Nephron (organoid): ENCODE measurements at regions not wholly inside any gene's neighbourhood (a gene's known extent, or its start where the extent isn't known, plus 50 kb on each side); places are given as distances from the start of the nearest gene placed in this dataset.

Source experiments
- H3K27ac Mint-ChIP-seq, 3 experiments: 2 replicates each; pipeline ENCODE4 v1.8.0; 2020; ENCODE audit warnings: mixed read lengths in 3 of 3, mild to moderate bottlenecking in 2 of 3, moderate library complexity in 1 of 3
- H3K27me3 Mint-ChIP-seq: 2 replicates; pipeline ENCODE4 v1.8.0; 2021; ENCODE audit warnings: low read depth, mild to moderate bottlenecking, moderate library complexity, mixed read lengths
- H3K36me3 Mint-ChIP-seq: 2 replicates; pipeline ENCODE4 v1.8.0; 2020; ENCODE audit warnings: low read depth, mixed read lengths
- H3K4me1 Mint-ChIP-seq: 2 replicates; pipeline ENCODE4 v1.8.0; 2020; ENCODE audit warnings: mixed read lengths
- H3K4me3 Mint-ChIP-seq, 3 experiments: 2 replicates each; pipeline ENCODE4 v1.8.0; 2020; ENCODE audit warnings: mild to moderate bottlenecking in 3 of 3, mixed read lengths in 3 of 3, moderate library complexity in 2 of 3
- H3K9me3 Mint-ChIP-seq: 2 replicates; pipeline ENCODE4 v1.8.0; 2020; ENCODE audit warnings: mixed read lengths
- CTCF ChIP-seq, 3 experiments: fragments of 200-600 bp; sonication (generic); IDR thresholded peaks; one replicate each; pipeline ENCODE4 v1.5.0; 2021; ENCODE audit warnings: antibody characterized with exemption in 3 of 3; ENCODE audit not compliant: unreplicated experiment in 3 of 3

GRCh38 chr3:78360849-78361248 is 1321.0 kb downstream of the ROBO2 start:
- Mint-ChIP-seq H3K4me3 (no peak overlapping the region), H3K27me3 (no peaks in the 10 kb centered on the region), H3K9me3 (peaks cover under 1% of the 10 kb centered on the region), H3K36me3 (peaks cover 2% of the 10 kb centered on the region), H3K4me1 (no peaks in the 10 kb centered on the region), H3K27ac (no peak overlapping the region)
- no peak for TF ChIP-seq CTCF (IDR thresholded peaks at IDR 0.05; ENCODE audit: unreplicated experiment in 3 of 3)

DNA sequence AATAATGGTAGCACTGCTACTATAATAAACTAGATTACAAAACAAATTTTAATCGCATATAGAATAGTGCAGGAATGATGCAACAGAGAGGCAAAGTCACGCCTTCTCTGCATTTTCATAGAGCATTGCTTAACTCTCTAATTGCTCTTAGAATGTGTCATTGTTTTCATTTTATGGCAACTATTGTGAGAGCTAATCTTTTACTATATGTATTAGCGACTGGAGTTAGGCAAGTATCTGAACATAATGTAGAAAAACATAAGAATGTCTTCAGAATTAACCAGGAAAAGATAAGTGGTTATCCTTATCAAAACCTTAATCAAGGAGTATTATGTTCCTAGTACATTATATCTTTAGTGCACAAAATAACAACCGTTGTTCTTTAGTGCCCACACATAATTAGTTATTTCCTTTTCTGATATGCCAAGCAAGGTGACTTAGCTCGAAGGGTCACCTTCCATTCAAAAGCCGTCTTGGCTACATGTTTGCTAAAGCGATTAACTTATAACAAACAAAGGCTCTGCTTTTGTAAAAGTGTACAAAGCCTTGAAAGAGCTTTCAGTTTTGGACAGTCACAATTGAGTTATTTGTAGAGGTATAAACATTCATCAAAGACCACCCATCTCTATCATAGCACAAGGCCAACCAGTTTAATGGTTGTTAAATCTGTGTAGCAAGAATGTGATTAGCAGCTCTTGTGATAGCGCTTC is 1328.9 kb downstream of the ROBO2 start:
- Mint-ChIP-seq H3K4me3 (no peak overlapping the region), H3K27me3 (no peaks in the 10 kb centered on the region), H3K9me3 (no peaks in the 10 kb centered on the region)

GRCh38 chr3:78390221-78390620 is 1350.3 kb downstream of the ROBO2 start:
- no peak overlapping the region for H3K27ac Mint-ChIP-seq
- no peaks in the 10 kb centered on the region for H3K27me3 Mint-ChIP-seq
- peaks cover 11% of the 10 kb centered on the region for H3K36me3 Mint-ChIP-seq
- no peaks in the 10 kb centered on the region for H3K4me1 Mint-ChIP-seq
- no peak overlapping the region for H3K4me3 Mint-ChIP-seq
- peaks cover 23% of the 10 kb centered on the region for H3K9me3 Mint-ChIP-seq
- TF ChIP-seq CTCF (IDR thresholded peaks at IDR 0.05; ENCODE audit: unreplicated experiment in 3 of 3): no peak

More for the DNA sequence above, 1328.9 kb downstream of the ROBO2 start:
- Mint-ChIP-seq H3K27ac (no peak overlapping the region), H3K4me1 (peaks cover 7% of the 10 kb centered on the region), H3K36me3 (no peaks in the 10 kb centered on the region)
- TF ChIP-seq CTCF (IDR thresholded peaks at IDR 0.05; ENCODE audit: unreplicated experiment in 3 of 3): no peak

DNA sequence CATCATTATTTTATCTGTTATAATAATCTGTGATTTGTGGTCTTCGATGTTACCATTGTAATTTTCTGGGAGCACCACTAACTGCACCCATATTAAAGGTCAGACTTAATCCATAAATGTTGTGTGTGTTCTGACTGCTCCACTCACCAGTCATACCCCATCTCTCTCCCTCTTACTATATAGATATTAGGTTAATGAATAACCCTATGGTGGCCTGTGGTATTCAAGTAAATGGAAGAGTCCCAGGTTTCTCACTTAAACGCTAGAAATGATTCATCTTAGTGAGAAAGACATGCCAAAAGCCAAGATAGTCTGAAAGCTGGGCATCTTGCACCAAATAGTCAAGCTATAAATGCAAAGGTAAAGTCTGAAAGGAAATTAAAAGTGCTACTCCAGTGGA is 1358.5 kb downstream of the ROBO2 start:
- Mint-ChIP-seq H3K27ac (no peak overlapping the region), H3K27me3 (peaks cover 3% of the 10 kb centered on the region), H3K4me1 (peaks cover 5% of the 10 kb centered on the region), H3K36me3 (no peaks in the 10 kb centered on the region), H3K4me3 (no peak overlapping the region), H3K9me3 (no peaks in the 10 kb centered on the region)
- no peak for TF ChIP-seq CTCF (IDR thresholded peaks at IDR 0.05; ENCODE audit: unreplicated experiment in 3 of 3)

DNA sequence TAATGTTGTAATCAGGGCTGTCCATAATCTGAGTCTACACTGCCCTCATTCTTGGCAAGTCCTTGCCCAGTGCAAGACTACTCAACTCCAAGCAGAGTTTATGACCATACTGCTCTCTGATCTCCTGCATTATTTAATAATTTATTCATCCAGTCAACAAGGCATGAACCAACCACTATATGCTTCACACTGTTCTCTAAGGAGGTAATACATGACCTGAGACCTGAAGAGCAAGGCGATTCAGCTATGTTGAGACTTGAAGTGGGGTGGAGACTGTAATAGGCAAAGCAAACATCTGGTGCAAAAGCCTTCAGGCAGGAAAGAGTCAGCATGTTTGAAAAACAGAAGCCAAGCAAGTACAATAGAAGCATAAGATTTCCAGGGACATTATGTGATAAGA is 1362.8 kb downstream of the ROBO2 start:
- Mint-ChIP-seq H3K27me3 (peaks cover 3% of the 10 kb centered on the region), H3K36me3 (no peaks in the 10 kb centered on the region), H3K27ac (no peak overlapping the region), H3K9me3 (no peaks in the 10 kb centered on the region), H3K4me1 (peaks cover 5% of the 10 kb centered on the region), H3K4me3 (no peak overlapping the region)
- TF ChIP-seq CTCF (IDR thresholded peaks at IDR 0.05; ENCODE audit: unreplicated experiment in 3 of 3): no peak

DNA sequence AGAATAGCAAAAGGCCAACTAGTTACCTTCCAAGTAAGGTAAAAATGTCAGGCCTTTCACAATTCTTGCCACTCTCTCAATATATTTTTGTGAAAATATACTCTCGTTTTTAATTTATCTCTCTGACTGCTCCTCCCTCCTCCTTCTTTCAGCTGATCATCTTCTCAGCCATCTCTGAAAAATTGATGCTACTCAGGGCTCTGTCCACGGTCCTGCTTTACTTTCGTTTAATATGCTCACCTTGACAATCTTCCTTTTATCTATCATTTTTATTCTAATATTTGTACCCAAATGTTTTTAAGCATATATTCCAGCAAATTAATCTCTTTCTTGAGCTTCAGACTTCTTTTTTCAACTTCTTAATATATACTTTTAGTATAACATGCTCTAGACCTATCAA is 1362.1 kb downstream of the ROBO1 start:
- no peaks in the 10 kb centered on the region for H3K9me3 Mint-ChIP-seq
- TF ChIP-seq CTCF (IDR thresholded peaks at IDR 0.05; ENCODE audit: unreplicated experiment in 3 of 3): no peak
- no peaks in the 10 kb centered on the region for H3K4me1 Mint-ChIP-seq
- H3K4me3 Mint-ChIP-seq: no peak overlapping the region
- H3K27ac Mint-ChIP-seq: no peak overlapping the region
- H3K36me3 Mint-ChIP-seq: no peaks in the 10 kb centered on the region
- H3K27me3 Mint-ChIP-seq: peaks cover 3% of the 10 kb centered on the region
